H9 (cell line): ENCODE measurements at regions not wholly inside any gene's neighbourhood (a gene's known extent, or its start where the extent isn't known, plus 50 kb on each side); places are given as distances from the start of the nearest gene placed in this dataset.

Experiments used
- DNase-seq: peaks from one replicate; pipeline ENCODE4 v3.0.0-alpha.2; 2017
- H2AFZ ChIP-seq: one replicate; pipeline ENCODE4 v1.6.1; 2013; ENCODE audit warnings: mild to moderate bottlenecking, low read length, control low read depth, moderate library complexity
- H2AK5ac ChIP-seq: 2 replicates; pipeline ENCODE4 v1.6.1; 2013; ENCODE audit warnings: low read length, control low read depth, mixed read lengths; ENCODE audit not compliant: insufficient read length
- H2BK120ac ChIP-seq: one replicate; pipeline ENCODE4 v1.6.1; 2013; ENCODE audit warnings: low read depth, mild to moderate bottlenecking, low read length, control low read depth, inconsistent platforms; ENCODE audit not compliant: poor library complexity, severe bottlenecking
- H2BK12ac ChIP-seq: 2 replicates; pipeline ENCODE4 v1.6.1; 2013; ENCODE audit warnings: low read length, control low read depth, mixed read lengths, low read depth; ENCODE audit not compliant: insufficient read length
- H2BK15ac ChIP-seq: 2 replicates; pipeline ENCODE4 v1.6.1; 2013; ENCODE audit warnings: low read depth, low read length, control low read depth
- H2BK20ac ChIP-seq: one replicate; pipeline ENCODE4 v1.6.1; 2013; ENCODE audit warnings: low read depth, mild to moderate bottlenecking, low read length, control low read depth, inconsistent platforms; ENCODE audit not compliant: poor library complexity, severe bottlenecking
- H2BK5ac ChIP-seq: 2 replicates; pipeline ENCODE4 v1.6.1; 2013; ENCODE audit warnings: low read length, control low read depth, mixed read lengths; ENCODE audit not compliant: insufficient read length
- H3K14ac ChIP-seq: 2 replicates; pipeline ENCODE4 v1.6.1; 2013; ENCODE audit warnings: low read length, control low read depth; ENCODE audit not compliant: insufficient read depth
- H3K18ac ChIP-seq: 2 replicates; pipeline ENCODE4 v1.6.1; 2013; ENCODE audit warnings: low read depth, mild to moderate bottlenecking, mixed read lengths, low read length, control low read depth; ENCODE audit not compliant: insufficient read length
- H3K23ac ChIP-seq: 2 replicates; pipeline ENCODE4 v1.6.1; 2013; ENCODE audit warnings: low read length, control low read depth, mixed read lengths, low read depth; ENCODE audit not compliant: insufficient read length
- H3K23me2 ChIP-seq: 2 replicates; pipeline ENCODE4 v1.6.1; 2013; ENCODE audit warnings: low read depth, mild to moderate bottlenecking, mixed read lengths, low read length, control low read depth; ENCODE audit not compliant: insufficient read length, poor library complexity, severe bottlenecking
- H3K27ac ChIP-seq: 2 replicates; pipeline ENCODE4 v1.5.1; 2013; ENCODE audit warnings: low read length, control low read depth, mixed read lengths, low read depth; ENCODE audit not compliant: insufficient read length
- H3K27me3 ChIP-seq: 2 replicates; pipeline ENCODE4 v1.6.1; 2013; ENCODE audit warnings: low read length, control low read depth, inconsistent platforms; ENCODE audit not compliant: insufficient read depth
- H3K4ac ChIP-seq: 2 replicates; pipeline ENCODE4 v1.6.1; 2013; ENCODE audit warnings: low read depth, mild to moderate bottlenecking, control low read depth, inconsistent platforms, low read length, moderate library complexity
- H3K4me1 ChIP-seq: 2 replicates; pipeline ENCODE4 v1.6.1; 2013; ENCODE audit warnings: low read length, control low read depth, inconsistent platforms; ENCODE audit not compliant: insufficient read depth
- H3K4me2 ChIP-seq: 2 replicates; pipeline ENCODE4 v1.6.1; 2013; ENCODE audit warnings: low read length, control low read depth, mixed read lengths; ENCODE audit not compliant: insufficient read length, insufficient read depth
- H3K56ac ChIP-seq: 2 replicates; pipeline ENCODE4 v1.6.1; 2013; ENCODE audit warnings: low read depth, mild to moderate bottlenecking, mixed read lengths, low read length, control low read depth; ENCODE audit not compliant: insufficient read length
- H3K79me1 ChIP-seq: 2 replicates; pipeline ENCODE4 v1.6.1; 2013; ENCODE audit warnings: low read depth, mild to moderate bottlenecking, moderate library complexity, low read length, control low read depth, inconsistent platforms; ENCODE audit not compliant: insufficient read depth, poor library complexity, severe bottlenecking
- H3K79me2 ChIP-seq: 2 replicates; pipeline ENCODE4 v1.6.1; 2013; ENCODE audit warnings: low read length, control low read depth, inconsistent platforms; ENCODE audit not compliant: insufficient read depth
- H3K9ac ChIP-seq: 2 replicates; pipeline ENCODE4 v1.6.1; 2013; ENCODE audit warnings: low read length, control low read depth, mixed read lengths; ENCODE audit not compliant: insufficient read length; ENCODE audit errors: extremely low read depth
- H3K9me3 ChIP-seq: one replicate; pipeline ENCODE4 v1.6.1; 2013; ENCODE audit warnings: low read depth, low read length, inconsistent platforms; ENCODE audit not compliant: control insufficient read depth
- H3T11ph ChIP-seq: one replicate; pipeline ENCODE4 v1.6.1; 2013; ENCODE audit warnings: mild to moderate bottlenecking, low read length, control low read depth, inconsistent platforms
- H4K20me1 ChIP-seq: one replicate; pipeline ENCODE4 v1.6.1; 2013; ENCODE audit not compliant: control insufficient read depth, insufficient read length, insufficient read depth
- H4K5ac ChIP-seq: 2 replicates; pipeline ENCODE4 v1.6.1; 2013; ENCODE audit warnings: low read depth, mild to moderate bottlenecking, mixed read lengths, low read length, control low read depth; ENCODE audit not compliant: insufficient read length
- H4K8ac ChIP-seq: replicated peaks from 2 replicates; pipeline ENCODE4 v1.6.1; 2013; ENCODE audit warnings: low read length, control low read depth, mixed read lengths, low read depth; ENCODE audit not compliant: insufficient read length
- H4K91ac ChIP-seq: 2 replicates; pipeline ENCODE4 v1.6.1; 2013; ENCODE audit warnings: low read depth, mild to moderate bottlenecking, moderate library complexity, mixed read lengths, low read length, control low read depth; ENCODE audit not compliant: insufficient read length
- H3K27ac Mint-ChIP-seq, 3 experiments: 2 replicates in 2 of 3; 3 replicates in 1 of 3; pipeline ENCODE4 v1.8.0; 2020 to 2021; ENCODE audit warnings: mixed read lengths in 3 of 3, mild to moderate bottlenecking in 1 of 3, moderate library complexity in 1 of 3
- H3K27me3 Mint-ChIP-seq: 2 replicates; pipeline ENCODE4 v1.8.0; 2021; ENCODE audit warnings: low read depth, mild to moderate bottlenecking, moderate library complexity, mixed read lengths
- H3K36me3 Mint-ChIP-seq, 3 experiments: 2 replicates in 2 of 3; 3 replicates in 1 of 3; pipeline ENCODE4 v1.8.0; 2020 to 2021; ENCODE audit warnings: low read depth in 3 of 3, mixed read lengths in 3 of 3; ENCODE audit not compliant: insufficient read depth in 1 of 3
- H3K4me1 Mint-ChIP-seq, 2 experiments: 2 replicates each; pipeline ENCODE4 v1.8.0; 2020; ENCODE audit warnings: mixed read lengths in 2 of 2
- H3K4me3 Mint-ChIP-seq, 2 experiments: 2 replicates in 1 of 2; 3 replicates in 1 of 2; pipeline ENCODE4 v1.8.0; 2020 to 2021; ENCODE audit warnings: mild to moderate bottlenecking in 2 of 2, mixed read lengths in 2 of 2, moderate library complexity in 1 of 2
- H3K9me3 Mint-ChIP-seq, 2 experiments: 2 replicates in 1 of 2; 3 replicates in 1 of 2; pipeline ENCODE4 v1.8.0; 2020; ENCODE audit warnings: mild to moderate bottlenecking in 2 of 2, mixed read lengths in 2 of 2, moderate library complexity in 1 of 2
- CTCF ChIP-seq: fragments of 200-600 bp; sonication (generic); conservative IDR thresholded peaks from 3 replicates; pipeline ENCODE4 v1.8.0; 2021; ENCODE audit warnings: antibody characterized with exemption, mild to moderate bottlenecking

- no peak overlapping the region for H2BK20ac ChIP-seq
- Mint-ChIP-seq H3K4me3 (no peak overlapping the region), H3K27ac (no peak overlapping the region), H3K9me3 (peaks cover 17 to 18% of the 10 kb centered on the region in 2 experiments; a peak in 3 of 5 replicates), H3K36me3 (peaks cover 0 to 8% (median 4%) of the 10 kb centered on the region in 3 experiments; a peak in 3 of 7 replicates), H3K27me3 (no peaks in the 10 kb centered on the region), H3K4me1 (no peaks in the 10 kb centered on the region; a peak in 1 of 4 replicates)
- H3K18ac ChIP-seq = no peak overlapping the region
- no peak overlapping the region for H3K14ac ChIP-seq
- H2AFZ ChIP-seq = no peak overlapping the region
- H2BK120ac ChIP-seq = no peak overlapping the region
- H4K20me1 ChIP-seq = no peaks in the 10 kb centered on the region
- H2AK5ac ChIP-seq = no peak overlapping the region
- H3K9ac ChIP-seq = no peak overlapping the region
- H4K8ac ChIP-seq = no peak overlapping the region
- no peak overlapping the region for H3K27ac ChIP-seq
- no peak overlapping the region for H4K5ac ChIP-seq
- H3K79me2 ChIP-seq = no peaks in the 10 kb centered on the region
- no peak overlapping the region for H3T11ph ChIP-seq
- H3K4me1 ChIP-seq = no peaks in the 10 kb centered on the region
- no peaks in the 10 kb centered on the region for H3K23me2 ChIP-seq
- no peaks in the 10 kb centered on the region for H3K79me1 ChIP-seq
- H2BK15ac ChIP-seq = no peak overlapping the region
- no peak overlapping the region for H3K4me2 ChIP-seq
- no peak for DNase-seq
- no peak overlapping the region for H3K56ac ChIP-seq
- H4K91ac ChIP-seq = no peak overlapping the region
- H3K27me3 ChIP-seq = no peaks in the 10 kb centered on the region
- H3K4ac ChIP-seq = no peak overlapping the region
- no peak overlapping the region for H3K23ac ChIP-seq
- H2BK12ac ChIP-seq = no peak overlapping the region
- H2BK5ac ChIP-seq = no peak overlapping the region
- no peaks in the 10 kb centered on the region for H3K9me3 ChIP-seq
- TF ChIP-seq CTCF = no peak
Measured at GRCh38 chr1:187167555-187167954, 338.8 kb downstream of the PLA2G4A start.
